Tongue (tissue), 1 donor: ENCODE measurements at regions not wholly inside any gene's neighbourhood (a gene's known extent, or its start where the extent isn't known, plus 50 kb on each side); places are given as distances from the start of the nearest gene placed in this dataset.
"Not testable (repeated sequence)": the region's sequence is repeated elsewhere in the genome, so short reads cannot be mapped to it uniquely, and the experiment has no call there.

ENCODE experiments used
- DNase-seq: peaks from one replicate; pipeline ENCODE4 v3.0.0-alpha.2; 2015

GRCh38 chr3:164459521-164460151 lies 618.7 kb downstream of the SI start:
- DNase-seq: no peak

- DNase-seq: no peak
These were observed 619.3 kb downstream of the SI start for GRCh38 chr3:164458986-164459385.

GRCh38 chr3:164453714-164454113 lies 624.6 kb downstream of the SI start:
- no peak for DNase-seq

- DNase-seq: no peak
These were observed 625.6 kb downstream of the SI start for GRCh38 chr3:164452707-164453106.

- DNase-seq: peak; percentile 1
These were observed 627.0 kb downstream of the SI start for GRCh38 chr3:164451072-164451910.

- no peak for DNase-seq
These were observed 627.9 kb downstream of the SI start for GRCh38 chr3:164450276-164450905.

- no peak for DNase-seq
These were observed 659.1 kb downstream of the SI start for GRCh38 chr3:164419220-164419619.

GRCh38 chr3:164418414-164418813 lies 659.9 kb downstream of the SI start:
- peak; percentile 16 for DNase-seq

- no peak for DNase-seq
These were observed 660.3 kb downstream of the SI start for GRCh38 chr3:164417955-164418354.

GRCh38 chr3:164416491-164417222 lies 661.6 kb downstream of the SI start:
- DNase-seq: peak; percentile 2

GRCh38 chr3:164408326-164408725 lies 670.0 kb downstream of the SI start:
- no peak for DNase-seq

GRCh38 chr3:164407111-164407510 lies 671.2 kb downstream of the SI start:
- no peak for DNase-seq

GRCh38 chr3:164406281-164406680 lies 672.0 kb downstream of the SI start:
- no peak for DNase-seq

- no peak for DNase-seq
These were observed 676.4 kb downstream of the SI start for GRCh38 chr3:164401923-164402322.

GRCh38 chr3:164401440-164401839 lies 676.9 kb downstream of the SI start:
- not testable (repeated sequence) for DNase-seq

GRCh38 chr3:164397462-164397861 lies 680.8 kb downstream of the SI start:
- no peak for DNase-seq

- DNase-seq: no peak
These were observed 685.1 kb downstream of the SI start for GRCh38 chr3:164393171-164393570.

GRCh38 chr3:164390046-164390445 lies 688.2 kb downstream of the SI start:
- DNase-seq: no peak

- DNase-seq: no peak
These were observed 691.1 kb downstream of the SI start for GRCh38 chr3:164387236-164387635.

- DNase-seq: no peak
These were observed 698.1 kb downstream of the SI start for GRCh38 chr3:164380156-164380555.

GRCh38 chr3:164377466-164377865 lies 700.8 kb downstream of the SI start:
- DNase-seq: no peak

- no peak for DNase-seq
These were observed 702.3 kb downstream of the SI start for GRCh38 chr3:164375995-164376394.

GRCh38 chr3:164375538-164375937 lies 702.8 kb downstream of the SI start:
- DNase-seq: no peak
